ENCODE measurements at regions not wholly inside any gene's neighbourhood (a gene's known extent, or its start where the extent isn't known, plus 50 kb on each side); places are given as distances from the start of the nearest gene placed in this dataset.

GRCh38 chr2:30315391-30316063 is 84.2 kb downstream of the LBH start:
- TF ChIP-seq EZH2phosphoT487 (IDR thresholded peaks at IDR 0.05; ENCODE audit: borderline replicate concordance) = no peak
- TF ChIP-seq, protein P1, sequence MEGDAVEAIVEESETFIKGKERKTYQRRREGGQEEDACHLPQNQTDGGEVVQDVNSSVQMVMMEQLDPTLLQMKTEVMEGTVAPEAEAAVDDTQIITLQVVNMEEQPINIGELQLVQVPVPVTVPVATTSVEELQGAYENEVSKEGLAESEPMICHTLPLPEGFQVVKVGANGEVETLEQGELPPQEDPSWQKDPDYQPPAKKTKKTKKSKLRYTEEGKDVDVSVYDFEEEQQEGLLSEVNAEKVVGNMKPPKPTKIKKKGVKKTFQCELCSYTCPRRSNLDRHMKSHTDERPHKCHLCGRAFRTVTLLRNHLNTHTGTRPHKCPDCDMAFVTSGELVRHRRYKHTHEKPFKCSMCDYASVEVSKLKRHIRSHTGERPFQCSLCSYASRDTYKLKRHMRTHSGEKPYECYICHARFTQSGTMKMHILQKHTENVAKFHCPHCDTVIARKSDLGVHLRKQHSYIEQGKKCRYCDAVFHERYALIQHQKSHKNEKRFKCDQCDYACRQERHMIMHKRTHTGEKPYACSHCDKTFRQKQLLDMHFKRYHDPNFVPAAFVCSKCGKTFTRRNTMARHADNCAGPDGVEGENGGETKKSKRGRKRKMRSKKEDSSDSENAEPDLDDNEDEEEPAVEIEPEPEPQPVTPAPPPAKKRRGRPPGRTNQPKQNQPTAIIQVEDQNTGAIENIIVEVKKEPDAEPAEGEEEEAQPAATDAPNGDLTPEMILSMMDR (conservative IDR thresholded peaks at IDR 0.05; ENCODE audit: low read length) = no peak

Data from Loucy (cell line).